Natural killer cell treated with Interleukin-12 subunit alpha and Interleukin-12 subunit beta and Interleukin-15 and Interleukin-18, amount 100 ng/mL, for 72 hours (primary cell): ENCODE measurements at regions not wholly inside any gene's neighbourhood (a gene's known extent, or its start where the extent isn't known, plus 50 kb on each side); places are given as distances from the start of the nearest gene placed in this dataset.

Experiments
- ATAC-seq, 2 donors: fragments of 150-1000 bp; cut with Tn5 transposase in 1 of 2; sonication (Bioruptor Pico), chemical (Tn5 transposase) in 1 of 2; 2 replicates each; pipeline ENCODE4 v1.10.0; 2021
- DNase-seq: peaks from one replicate; pipeline ENCODE4 v3.0.0; 2022; ENCODE audit warnings: low spot score
- H3K27ac Mint-ChIP-seq, 2 donors: 1 replicate in 1 of 2; 2 replicates in 1 of 2; pipeline ENCODE4 v1.8.0; 2022; ENCODE audit warnings: mixed read lengths in 2 of 2, mild to moderate bottlenecking in 1 of 2, moderate library complexity in 1 of 2
- H3K27me3 Mint-ChIP-seq, 2 donors: 1 replicate in 1 of 2; 2 replicates in 1 of 2; pipeline ENCODE4 v1.8.0; 2022; ENCODE audit warnings: mixed read lengths in 2 of 2
- H3K36me3 Mint-ChIP-seq: one replicate; pipeline ENCODE4 v1.8.0; 2022; ENCODE audit warnings: mixed read lengths
- H3K4me1 Mint-ChIP-seq, 2 donors: 1 replicate in 1 of 2; 2 replicates in 1 of 2; pipeline ENCODE4 v1.8.0; 2022; ENCODE audit warnings: low read depth in 2 of 2, mixed read lengths in 2 of 2, mild to moderate bottlenecking in 1 of 2
- H3K4me3 Mint-ChIP-seq: one replicate; pipeline ENCODE4 v1.8.0; 2022; ENCODE audit warnings: mixed read lengths
- H3K9me3 Mint-ChIP-seq: 2 replicates; pipeline ENCODE4 v1.8.0; 2022; ENCODE audit warnings: mixed read lengths

GRCh38 chr4:186017801-186018200, 51.2 kb upstream of the TLR3 start:
- Mint-ChIP-seq H3K27me3 (peaks cover 19 to 37% of the 10 kb centered on the region in 2 donors), H3K4me3 (no peak overlapping the region), H3K36me3 (no peaks in the 10 kb centered on the region), H3K27ac (no peak overlapping the region), H3K9me3 (no peaks in the 10 kb centered on the region), H3K4me1 (no peaks in the 10 kb centered on the region)
- ATAC-seq (no peak), DNase-seq (no peak)

GRCh38 chr4:186018261-186018660, 50.7 kb upstream of the TLR3 start:
- Mint-ChIP-seq H3K27me3 (peaks cover 17 to 34% of the 10 kb centered on the region in 2 donors), H3K9me3 (no peaks in the 10 kb centered on the region), H3K27ac (no peak overlapping the region), H3K4me1 (no peaks in the 10 kb centered on the region), H3K36me3 (no peaks in the 10 kb centered on the region), H3K4me3 (no peak overlapping the region)
- ATAC-seq (no peak), DNase-seq (no peak)

- Mint-ChIP-seq H3K4me1 (no peaks in the 10 kb centered on the region), H3K27me3 (peaks cover 16 to 29% of the 10 kb centered on the region in 2 donors), H3K36me3 (no peaks in the 10 kb centered on the region), H3K4me3 (no peak overlapping the region), H3K27ac (no peak overlapping the region), H3K9me3 (no peaks in the 10 kb centered on the region)
- ATAC-seq (no peak), DNase-seq (no peak)
These were observed 50.2 kb upstream of the TLR3 start for GRCh38 chr4:186018784-186019183.
